NCI-H1436 treated with DMSO at 0.1 percent for 48 hours (cell line): ENCODE measurements at regions not wholly inside any gene's neighbourhood (a gene's known extent, or its start where the extent isn't known, plus 50 kb on each side); places are given as distances from the start of the nearest gene placed in this dataset.

Source experiments
- DNase-seq: peaks from one replicate; lab custom pipeline; 2025; lab: John Stamatoyannopoulos, UW

DNA sequence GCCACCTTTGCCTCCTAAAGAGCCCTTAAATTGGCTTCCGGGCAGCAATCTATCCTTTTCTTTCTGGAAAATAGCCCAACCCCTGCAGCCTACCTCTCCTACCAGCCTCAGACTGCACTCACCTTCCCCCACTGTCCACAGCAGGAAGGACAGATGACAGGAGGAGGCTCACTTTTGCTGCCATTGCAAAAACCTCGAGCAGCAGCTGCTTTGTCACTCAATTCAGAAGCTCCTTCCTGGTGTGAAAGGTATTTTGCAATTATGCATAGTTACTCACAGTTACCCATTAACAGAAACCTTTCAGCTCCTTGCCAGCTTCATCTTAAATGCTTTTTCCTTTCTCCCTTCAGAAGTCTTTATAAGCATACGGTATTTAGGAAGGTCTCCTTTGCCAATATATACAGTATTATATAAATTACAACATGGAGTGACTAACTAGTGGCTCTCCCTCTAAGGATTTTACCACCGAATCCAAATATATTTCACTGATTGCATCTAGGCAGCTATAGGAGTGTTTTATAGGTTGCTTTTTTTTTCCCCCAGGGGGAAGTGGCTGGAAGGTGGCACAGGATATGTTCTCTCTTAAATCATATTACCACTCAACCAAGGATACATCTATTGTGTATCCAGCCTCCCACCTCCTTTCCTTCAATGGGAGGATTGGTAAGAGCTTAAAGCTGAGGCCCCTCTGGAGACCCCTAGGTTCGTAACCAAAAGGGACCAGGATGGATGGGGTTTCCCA, 142.1 kb upstream of the IPO9 start:
- peak; percentile 68 for DNase-seq

DNA sequence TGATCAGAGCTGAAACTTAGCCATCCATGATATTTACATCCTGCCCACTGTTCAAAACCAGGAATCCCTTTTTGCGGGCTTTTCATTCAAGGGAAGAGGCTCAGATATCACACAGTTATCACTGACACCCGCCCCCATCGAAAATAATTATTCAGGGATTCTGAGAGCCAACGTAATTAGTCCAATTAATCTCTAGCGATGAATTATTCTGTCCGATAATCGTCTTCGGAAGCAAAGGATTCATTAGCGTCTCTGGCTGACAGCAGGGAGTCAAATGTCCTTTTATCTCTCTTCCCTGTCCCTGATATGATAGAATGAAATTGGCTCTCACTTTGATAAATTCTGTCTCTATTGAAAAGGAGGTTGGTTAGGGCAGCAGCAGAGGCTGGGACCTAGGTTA, 140.4 kb upstream of the IPO9 start:
- no peak for DNase-seq

GRCh38 chr1:201689647-201690046, 139.3 kb upstream of the IPO9 start:
- no peak for DNase-seq

GRCh38 chr1:201690528-201690927, 138.4 kb upstream of the IPO9 start:
- no peak for DNase-seq

DNA sequence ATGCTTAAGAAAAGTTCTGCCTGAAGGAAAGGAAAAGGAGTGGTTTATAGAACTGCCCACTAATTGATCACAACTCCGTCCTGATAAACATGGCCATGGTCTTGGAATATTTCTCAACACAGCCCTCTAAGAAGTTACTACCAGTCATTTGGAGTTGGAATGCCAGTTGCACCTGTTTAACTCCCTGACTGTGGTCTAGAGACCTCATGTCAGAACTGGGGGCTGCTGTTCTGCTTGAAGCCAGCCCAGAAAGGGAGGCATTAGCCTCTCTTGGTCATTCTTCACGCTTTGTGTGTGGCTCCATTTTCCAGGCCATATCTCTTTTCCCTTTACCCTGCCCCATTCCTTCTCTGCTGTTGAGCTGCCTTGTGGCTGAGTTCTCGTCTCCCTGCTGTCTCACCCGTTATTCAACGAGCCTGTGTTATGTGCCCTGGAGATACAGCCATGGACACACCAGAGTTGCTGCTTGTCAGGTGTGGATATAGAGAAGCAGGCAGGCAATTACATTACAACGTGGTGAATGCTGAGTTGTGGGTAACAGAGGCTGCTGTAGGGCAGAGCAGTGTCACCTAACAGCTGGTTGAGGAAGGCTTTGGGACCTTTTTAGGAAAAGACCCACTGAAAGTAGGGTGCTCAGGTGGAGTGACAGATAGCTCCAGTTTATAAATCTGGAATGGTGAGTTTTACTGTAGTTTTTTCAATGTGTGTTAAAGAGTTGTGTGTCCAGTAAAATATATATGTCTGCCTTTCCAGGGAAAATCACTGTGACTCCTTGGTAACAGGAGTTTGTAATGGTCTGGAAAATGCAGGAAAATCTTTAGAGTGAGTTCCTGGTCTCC, 137.0 kb upstream of the IPO9 start:
- no peak for DNase-seq

DNA sequence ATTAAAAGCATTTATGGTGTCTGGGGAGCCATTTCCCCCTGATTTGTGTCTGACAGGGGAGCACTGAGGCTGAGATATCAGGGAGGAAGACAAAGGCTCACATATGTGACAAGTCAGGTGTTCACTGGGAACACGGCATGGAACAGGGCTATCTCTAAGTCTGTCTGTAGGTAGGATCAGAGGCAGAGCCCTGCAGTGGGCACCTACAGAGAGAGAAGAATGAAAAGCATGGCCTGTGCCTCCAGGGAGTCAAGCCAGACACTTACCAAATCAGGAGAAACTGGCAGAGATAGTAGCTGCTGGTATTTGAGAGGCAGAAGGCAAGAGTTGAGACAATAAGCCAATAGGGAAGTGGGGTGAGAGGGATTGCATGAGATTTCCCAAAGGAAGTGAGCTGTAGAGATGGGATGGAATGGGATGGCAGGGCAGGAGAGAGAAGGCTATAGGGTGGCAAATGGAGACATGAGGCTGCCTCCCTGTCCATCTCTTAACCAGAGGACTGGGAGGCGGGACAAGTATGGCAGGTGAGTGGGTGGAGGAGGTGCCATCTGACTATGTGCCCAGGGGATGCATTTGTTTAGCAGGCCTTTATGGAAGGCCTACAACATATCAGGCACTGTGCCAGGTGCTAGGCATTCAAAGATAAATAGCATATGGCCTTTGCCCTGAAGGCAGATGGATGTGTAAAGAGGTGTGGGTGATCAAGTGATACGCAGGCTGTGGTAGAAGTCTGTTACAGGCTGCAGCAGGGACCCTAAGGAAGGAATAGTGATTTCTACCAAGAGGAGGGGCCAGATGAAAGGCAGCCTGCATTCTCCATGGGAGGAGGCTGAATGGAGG, 136.2 kb upstream of the IPO9 start:
- DNase-seq, result no peak

GRCh38 chr1:201693890-201694607, 134.9 kb upstream of the IPO9 start:
- no peak for DNase-seq

GRCh38 chr1:201694608-201695335, 134.2 kb upstream of the IPO9 start:
- no peak for DNase-seq

- no peak for DNase-seq
Measured at GRCh38 chr1:201695607-201696006, 133.3 kb upstream of the IPO9 start.

DNA sequence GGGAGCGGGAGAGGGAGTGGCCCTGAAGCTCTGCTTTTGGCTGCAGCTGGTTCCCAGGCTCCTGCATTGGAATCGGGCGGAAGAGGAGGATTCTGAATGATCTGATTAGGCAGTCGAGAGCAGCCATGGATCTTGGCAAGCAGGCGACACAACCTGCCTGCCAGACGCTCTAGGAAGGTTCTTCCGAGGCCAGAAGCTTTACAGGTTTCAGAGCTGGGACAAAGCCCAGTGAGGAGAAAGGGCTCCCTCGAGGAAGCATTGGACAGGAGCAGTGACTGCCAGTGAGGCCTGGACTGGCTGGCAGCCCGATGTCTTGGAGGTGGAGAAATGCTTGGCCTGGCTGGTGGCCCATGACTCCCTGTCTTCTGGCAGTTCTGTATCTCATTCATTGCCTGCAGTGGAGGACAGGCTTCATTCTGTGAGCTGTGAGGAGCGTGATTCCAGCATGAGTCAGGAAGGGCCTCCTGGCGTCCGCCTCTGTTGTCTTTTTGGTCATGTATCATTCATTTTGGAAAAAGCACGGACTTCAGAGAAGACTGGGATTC, 132.7 kb upstream of the IPO9 start:
- no peak for DNase-seq

DNA sequence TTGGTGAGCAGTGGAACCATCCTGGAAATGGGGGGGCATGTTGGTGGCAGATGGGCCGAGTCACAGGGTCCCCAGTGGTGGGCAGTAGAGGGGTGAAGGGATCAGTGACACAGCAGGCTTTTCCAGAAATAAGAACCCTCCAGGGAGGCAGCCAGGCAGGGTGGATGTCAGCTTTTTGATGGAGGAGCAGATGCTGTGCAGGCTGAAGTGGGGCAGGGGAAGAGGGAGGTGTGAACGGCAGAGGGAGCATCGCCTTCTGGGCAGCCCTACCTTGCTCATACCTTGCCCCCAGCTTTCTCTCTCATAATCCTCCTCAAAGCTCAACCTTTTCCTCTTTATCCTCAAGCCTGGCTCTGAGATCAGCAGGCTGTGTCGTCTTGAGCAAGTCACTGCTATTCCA, 131.8 kb upstream of the IPO9 start:
- no peak for DNase-seq

DNA sequence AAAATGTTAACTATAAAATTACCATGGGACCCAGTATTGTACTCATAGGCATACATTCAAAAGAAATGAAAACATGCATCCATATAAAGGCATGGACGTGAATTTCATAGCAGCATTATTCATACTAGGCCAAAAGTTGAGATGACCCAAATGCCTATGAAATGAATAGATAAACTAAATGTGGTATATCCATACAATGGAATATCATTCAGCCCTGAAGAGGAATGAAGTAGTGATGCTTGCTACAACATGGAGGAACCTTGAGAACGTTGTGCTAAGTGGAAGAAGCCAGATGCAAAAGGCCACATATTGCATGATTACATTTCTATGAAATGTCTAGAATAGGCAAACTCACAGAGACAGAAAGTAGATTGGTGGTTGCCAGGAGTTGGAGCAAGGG, 127.1 kb upstream of the IPO9 start:
- DNase-seq, result no peak

DNA sequence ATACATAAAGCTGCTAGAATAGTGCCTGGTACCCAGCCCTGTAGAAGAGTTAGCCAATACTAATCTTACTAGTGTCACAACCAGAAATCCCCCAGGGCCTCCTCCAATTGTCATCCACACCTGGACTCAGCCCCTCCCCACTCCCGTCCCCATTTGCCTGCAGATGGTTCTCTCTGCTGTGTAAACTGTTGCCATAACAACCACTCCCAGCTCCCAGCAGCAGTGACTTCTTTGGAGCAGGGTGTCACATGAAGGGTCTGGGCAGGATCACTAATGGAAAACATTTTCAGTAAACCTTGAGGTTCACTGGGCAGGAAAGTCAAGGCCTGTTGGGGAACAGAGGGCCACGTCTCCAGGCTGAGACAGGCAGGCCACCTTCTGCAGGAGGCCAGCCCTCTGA, 126.0 kb upstream of the IPO9 start:
- peak; percentile 98 for DNase-seq

DNA sequence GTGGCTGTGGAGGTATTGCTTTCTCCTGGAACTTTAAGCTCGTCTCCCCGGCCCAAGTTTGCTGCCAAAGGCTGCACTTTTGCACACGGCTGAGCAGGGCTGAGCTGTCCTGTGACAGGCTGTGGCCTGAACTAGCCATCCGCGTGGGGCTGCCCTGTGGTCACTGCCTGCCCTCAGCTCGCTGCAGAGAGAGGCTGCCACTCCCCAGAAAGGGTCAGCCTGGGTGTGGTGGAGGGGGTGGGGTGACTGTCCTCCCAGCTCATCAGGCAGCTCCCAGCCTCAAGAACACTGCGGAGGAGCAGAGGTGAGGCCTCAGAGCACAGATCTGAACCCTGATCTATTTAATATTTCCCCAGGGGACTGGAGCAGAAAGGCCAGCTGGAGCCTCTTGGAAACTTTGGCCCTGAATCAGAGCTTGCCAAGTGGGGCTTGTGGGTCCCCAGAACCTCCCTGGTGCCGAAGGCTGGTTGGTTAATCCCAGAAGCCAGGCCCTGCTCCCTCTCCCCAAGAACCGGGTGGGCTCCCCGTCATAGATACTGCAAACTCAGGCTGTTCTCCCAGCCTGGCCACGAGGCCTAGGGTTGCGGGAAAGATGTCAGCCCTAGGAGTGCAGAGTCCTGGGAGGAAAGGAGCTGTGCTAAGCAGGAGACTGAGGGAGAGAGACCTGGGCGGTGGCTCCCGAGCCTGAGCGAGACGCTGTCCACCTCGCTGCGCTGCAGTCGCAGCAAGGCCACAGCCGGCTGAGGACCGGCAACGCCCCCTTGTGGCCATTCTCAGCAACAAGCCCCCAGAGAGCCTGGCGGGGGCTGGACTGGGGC, 125.1 kb upstream of the IPO9 start:
- DNase-seq, result no peak

- DNase-seq, result no peak
Measured at GRCh38 chr1:201704439-201704792, 124.5 kb upstream of the IPO9 start.

- no peak for DNase-seq
Measured at GRCh38 chr1:201705389-201705788, 123.6 kb upstream of the IPO9 start.

GRCh38 chr1:201706109-201706508, 122.8 kb upstream of the IPO9 start:
- no peak for DNase-seq

- DNase-seq, result no peak
Measured at GRCh38 chr1:201707027-201707426, 121.9 kb upstream of the IPO9 start.

- no peak for DNase-seq
Measured at GRCh38 chr1:201707656-201708055, 121.3 kb upstream of the IPO9 start.

DNA sequence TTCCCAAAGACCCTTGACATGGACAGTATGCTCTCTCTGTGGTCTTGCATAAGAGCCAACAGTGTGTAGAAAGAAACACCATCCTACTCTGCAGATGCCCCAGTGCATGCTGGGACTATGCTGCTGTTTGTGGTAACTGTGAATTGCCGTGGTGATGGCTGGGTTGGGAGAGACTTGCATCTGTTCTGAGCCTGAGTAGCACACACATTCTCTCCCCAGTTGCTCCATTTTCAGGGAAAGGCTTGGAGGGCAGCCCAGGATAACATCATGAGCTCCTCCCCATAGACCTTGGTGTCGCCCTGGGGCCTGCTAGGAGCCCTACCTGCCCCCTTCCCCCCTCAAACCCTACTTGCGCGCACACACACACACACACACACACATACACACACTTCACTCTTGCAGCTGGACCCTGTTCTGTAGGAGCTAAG, 120.9 kb upstream of the IPO9 start:
- no peak for DNase-seq
